ENCODE measurements at regions not wholly inside any gene's neighbourhood (a gene's known extent, or its start where the extent isn't known, plus 50 kb on each side); places are given as distances from the start of the nearest gene placed in this dataset.

- TF ChIP-seq, protein P1, sequence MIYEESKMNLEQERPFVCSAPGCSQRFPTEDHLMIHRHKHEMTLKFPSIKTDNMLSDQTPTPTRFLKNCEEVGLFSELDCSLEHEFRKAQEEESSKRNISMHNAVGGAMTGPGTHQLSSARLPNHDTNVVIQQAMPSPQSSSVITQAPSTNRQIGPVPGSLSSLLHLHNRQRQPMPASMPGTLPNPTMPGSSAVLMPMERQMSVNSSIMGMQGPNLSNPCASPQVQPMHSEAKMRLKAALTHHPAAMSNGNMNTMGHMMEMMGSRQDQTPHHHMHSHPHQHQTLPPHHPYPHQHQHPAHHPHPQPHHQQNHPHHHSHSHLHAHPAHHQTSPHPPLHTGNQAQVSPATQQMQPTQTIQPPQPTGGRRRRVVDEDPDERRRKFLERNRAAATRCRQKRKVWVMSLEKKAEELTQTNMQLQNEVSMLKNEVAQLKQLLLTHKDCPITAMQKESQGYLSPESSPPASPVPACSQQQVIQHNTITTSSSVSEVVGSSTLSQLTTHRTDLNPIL (CRISPR knock-in tag; IDR thresholded peaks at IDR 0.05; ENCODE audit: low read depth): no peak
- no peak for TF ChIP-seq ISL1 (CRISPR knock-in tag; IDR thresholded peaks at IDR 0.05)
- TF ChIP-seq TCF4 (CRISPR knock-in tag; IDR thresholded peaks at IDR 0.05; ENCODE audit: borderline replicate concordance): no peak
- no peak for TF ChIP-seq ZC3H10 (CRISPR knock-in tag; IDR thresholded peaks at IDR 0.05)
- TF ChIP-seq PATZ1 (CRISPR knock-in tag; IDR thresholded peaks at IDR 0.05; ENCODE audit: borderline replicate concordance): no peak
Measured at GRCh38 chr18:77486985-77487384, 237.3 kb downstream of the GALR1 start.
